Activated effector memory CD4-positive, alpha-beta T cell treated with anti-CD3 and anti-CD28 coated beads, Interleukin-2, amount 50 U/mL, for 16 hours (primary cell): ENCODE measurements at regions not wholly inside any gene's neighbourhood (a gene's known extent, or its start where the extent isn't known, plus 50 kb on each side); places are given as distances from the start of the nearest gene placed in this dataset.

Experiments used
- DNase-seq: peaks from one replicate; pipeline ENCODE4 v3.0.0-alpha.2; 2020

GRCh38 chr15:47355759-47356158 lies 361.5 kb upstream of the SEMA6D start:
- no peak for DNase-seq

DNA sequence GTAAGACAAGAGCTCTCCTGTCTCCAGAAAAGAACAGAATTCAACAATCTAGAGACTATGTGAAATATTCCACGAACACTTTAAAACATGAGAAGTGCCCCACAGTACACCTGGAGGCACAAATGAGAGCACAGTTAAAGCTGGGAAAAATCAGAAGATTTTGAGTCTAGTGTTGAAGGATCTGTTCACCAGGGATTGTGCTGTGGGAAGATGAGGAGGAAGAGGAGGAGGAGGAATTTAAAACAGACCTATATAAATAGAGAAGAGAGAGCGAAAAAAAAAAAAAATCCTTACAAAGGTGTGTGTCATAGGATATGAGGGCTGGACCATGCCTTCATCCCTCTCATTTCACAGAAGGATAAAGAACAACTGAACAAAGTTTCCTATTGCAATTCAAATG lies 361.0 kb upstream of the SEMA6D start:
- DNase-seq, result no peak

- DNase-seq, result no peak
These were observed 358.4 kb upstream of the SEMA6D start for GRCh38 chr15:47358876-47359275.

DNA sequence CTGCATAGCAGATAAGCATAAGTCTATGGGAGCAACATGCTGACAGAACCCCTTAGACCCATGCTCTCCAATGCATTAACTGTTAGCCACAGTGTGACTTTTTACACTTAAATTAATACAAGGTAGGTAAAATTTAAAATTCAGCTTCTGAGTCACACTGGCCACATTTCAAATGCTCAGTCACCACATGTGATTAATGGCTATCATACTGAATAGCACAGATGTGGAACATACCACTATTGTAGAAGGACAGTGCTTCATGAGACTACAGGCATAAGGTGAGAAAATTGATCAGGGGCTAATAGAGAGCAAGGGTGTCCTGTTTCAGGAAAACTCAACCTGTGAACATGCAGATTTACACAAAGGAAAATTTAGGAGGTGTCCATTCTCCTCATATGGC lies 357.0 kb upstream of the SEMA6D start:
- no peak for DNase-seq

GRCh38 chr15:47362118-47362905 lies 355.0 kb upstream of the SEMA6D start:
- DNase-seq, result no peak

DNA sequence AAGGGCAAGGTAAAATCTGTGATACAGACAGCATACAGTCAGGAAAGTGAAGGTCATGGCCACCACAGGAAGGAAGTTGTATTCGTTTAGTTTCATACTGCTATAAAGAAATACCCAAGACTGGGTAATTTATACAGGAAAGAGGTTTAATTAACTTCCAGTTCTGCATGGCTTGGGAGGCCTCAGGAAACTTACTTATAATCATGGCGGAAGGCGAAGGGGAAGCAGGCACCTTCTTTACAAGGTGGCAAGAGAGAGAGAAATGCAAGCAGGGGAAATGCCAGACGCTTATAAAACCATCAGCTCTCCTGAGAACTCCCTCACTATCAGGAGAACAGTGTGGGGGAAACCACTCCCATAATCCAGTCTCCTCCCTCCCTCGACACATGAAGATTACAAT lies 353.7 kb upstream of the SEMA6D start:
- DNase-seq, result no peak

DNA sequence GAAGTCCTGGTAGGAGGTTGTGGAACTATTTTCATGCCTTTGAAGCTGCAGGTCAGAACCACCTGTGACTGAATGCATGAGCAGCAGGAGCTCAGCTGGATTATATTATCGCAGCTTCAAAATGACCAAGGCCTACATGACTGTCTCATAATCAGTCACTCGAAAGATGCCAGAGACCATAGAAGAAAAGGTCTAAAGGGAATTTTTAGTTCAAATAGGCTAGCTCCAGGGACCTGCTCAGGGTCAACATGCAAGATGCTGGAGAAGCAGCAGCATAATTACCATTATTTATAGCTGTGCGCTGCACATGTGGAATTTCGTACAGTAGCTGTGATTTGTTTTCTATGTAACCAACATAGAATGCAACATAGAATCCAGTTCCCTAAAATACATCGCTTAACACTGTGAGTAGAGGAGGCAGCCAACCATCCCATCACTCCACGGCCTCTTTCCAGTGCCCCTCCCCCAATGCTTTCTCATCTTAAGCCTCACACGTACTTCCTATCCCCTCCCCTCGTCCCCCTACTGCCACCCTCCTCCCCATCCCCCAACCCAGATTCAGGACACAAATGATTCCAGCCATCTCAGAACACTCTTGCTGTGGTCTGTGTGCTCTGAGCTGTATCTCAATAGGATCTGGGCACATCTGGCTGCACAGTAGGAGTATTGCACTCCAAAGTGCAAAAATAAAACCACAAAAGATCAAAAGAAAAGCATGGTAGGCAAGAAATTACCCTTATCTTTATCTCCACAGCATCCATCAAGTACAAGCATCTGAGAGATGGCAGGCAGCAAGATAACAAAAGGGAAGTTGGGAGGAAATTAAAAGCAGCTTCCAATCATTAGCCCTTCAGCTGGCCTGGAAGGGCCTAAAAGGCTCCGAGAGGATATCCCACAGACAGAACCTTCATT lies 352.8 kb upstream of the SEMA6D start:
- DNase-seq, result no peak

GRCh38 chr15:47366884-47367283 lies 350.4 kb upstream of the SEMA6D start:
- no peak for DNase-seq

GRCh38 chr15:47367726-47368390 lies 349.4 kb upstream of the SEMA6D start:
- DNase-seq, result no peak

GRCh38 chr15:47371939-47372338 lies 345.4 kb upstream of the SEMA6D start:
- no peak for DNase-seq

GRCh38 chr15:47374222-47374621 lies 343.1 kb upstream of the SEMA6D start:
- no peak for DNase-seq

GRCh38 chr15:47376190-47376589 lies 341.1 kb upstream of the SEMA6D start:
- DNase-seq, result no peak

GRCh38 chr15:47377465-47377864 lies 339.8 kb upstream of the SEMA6D start:
- DNase-seq, result no peak

GRCh38 chr15:47378527-47378926 lies 338.8 kb upstream of the SEMA6D start:
- DNase-seq, result no peak

DNA sequence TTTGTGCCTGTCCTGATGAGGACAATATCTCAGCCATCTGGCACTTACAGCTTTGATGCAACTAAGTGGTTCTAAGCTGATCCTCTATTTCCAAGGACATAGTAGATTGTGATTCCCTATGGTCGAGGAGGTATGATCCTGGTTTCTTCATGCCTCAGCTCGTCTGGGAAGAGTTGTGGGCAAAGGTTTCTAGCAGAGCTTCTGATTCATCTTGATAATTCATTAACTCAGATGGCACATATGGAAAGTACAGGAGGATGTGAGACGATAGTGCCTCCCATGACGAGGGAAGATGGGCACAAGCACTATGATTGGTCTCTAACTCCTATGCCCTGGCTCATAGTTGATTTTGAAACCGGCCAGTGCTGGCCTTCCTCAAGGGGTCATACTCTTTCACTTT lies 334.2 kb upstream of the SEMA6D start:
- DNase-seq, result no peak

- DNase-seq, result no peak
These were observed 333.5 kb upstream of the SEMA6D start for GRCh38 chr15:47383801-47384200.

GRCh38 chr15:47384341-47384740 lies 333.0 kb upstream of the SEMA6D start:
- DNase-seq, result no peak

GRCh38 chr15:47384776-47385175 lies 332.5 kb upstream of the SEMA6D start:
- no peak for DNase-seq

- no peak for DNase-seq
These were observed 330.8 kb upstream of the SEMA6D start for GRCh38 chr15:47386459-47386858.

DNA sequence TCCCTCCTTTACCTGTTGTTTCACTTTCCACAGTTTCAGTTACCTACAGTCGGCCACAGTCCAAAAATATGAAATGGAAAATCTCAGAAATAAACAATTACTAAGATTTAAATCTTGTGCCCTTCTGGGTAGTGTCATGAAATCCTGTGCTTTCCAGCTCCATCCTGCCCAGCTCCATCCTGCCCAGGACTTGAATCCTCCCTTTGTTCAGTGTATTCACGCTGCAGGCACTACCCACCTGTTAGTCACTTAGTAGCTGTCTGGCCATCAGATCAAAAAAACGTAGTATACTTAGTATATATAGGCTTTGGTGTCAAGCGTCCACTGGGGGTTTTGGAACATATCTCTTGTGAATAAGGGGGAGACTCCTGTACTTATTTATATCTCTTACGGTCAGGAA lies 329.0 kb upstream of the SEMA6D start:
- DNase-seq, result no peak

DNA sequence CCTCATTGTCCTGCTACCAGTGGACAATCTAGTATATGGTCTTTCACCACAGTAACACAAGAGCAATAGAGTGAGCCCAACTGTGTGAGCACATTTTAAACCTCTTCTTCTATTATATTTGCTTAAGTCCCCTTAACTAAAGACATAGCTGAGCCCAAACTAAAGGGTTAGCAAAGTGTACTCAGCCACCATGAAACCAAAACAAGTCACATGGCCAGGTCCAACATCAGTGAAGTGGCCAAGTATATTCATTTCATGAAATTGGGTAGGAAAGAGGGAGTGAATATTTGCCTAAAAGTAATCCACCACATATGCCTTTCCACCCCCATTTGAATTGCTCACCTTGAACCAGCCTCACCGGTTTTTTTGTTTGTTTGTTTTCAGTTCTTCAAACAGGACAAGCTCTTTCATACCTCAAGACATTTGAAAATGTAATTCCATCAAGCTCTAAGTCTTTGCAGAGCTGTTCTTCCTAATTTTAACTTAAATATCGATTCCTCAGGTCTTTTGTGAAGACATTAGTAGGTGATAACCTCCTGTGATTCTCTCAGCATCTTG lies 327.0 kb upstream of the SEMA6D start:
- no peak for DNase-seq

DNA sequence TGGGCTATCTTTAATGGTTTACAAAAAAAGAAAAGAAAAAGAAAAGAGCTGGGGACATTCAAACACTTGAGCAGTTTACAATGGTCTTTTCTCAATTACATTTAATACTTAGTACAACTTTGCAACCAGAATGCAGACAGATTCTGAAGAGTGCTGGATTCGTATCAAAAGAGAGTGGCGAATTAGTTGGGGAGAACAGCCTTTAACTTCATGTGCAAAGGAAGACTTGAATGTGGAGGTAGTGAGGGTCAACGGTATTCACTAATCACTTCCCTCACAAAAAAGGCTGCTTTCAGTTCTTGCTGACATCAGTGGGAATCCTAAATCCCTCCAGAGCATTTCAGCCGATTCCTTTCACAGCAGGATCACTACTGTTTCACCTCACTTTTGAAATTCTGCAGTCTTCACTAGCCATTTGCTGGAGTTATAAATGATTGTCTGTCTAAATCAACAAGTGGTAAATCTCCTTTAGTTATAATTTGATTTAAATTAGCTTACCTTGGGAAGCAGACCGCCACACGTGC lies 323.0 kb upstream of the SEMA6D start:
- DNase-seq, result no peak

- no peak for DNase-seq
These were observed 322.2 kb upstream of the SEMA6D start for GRCh38 chr15:47395076-47395475.
